ENCODE measurements at regions not wholly inside any gene's neighbourhood (a gene's known extent, or its start where the extent isn't known, plus 50 kb on each side); places are given as distances from the start of the nearest gene placed in this dataset.

DNA sequence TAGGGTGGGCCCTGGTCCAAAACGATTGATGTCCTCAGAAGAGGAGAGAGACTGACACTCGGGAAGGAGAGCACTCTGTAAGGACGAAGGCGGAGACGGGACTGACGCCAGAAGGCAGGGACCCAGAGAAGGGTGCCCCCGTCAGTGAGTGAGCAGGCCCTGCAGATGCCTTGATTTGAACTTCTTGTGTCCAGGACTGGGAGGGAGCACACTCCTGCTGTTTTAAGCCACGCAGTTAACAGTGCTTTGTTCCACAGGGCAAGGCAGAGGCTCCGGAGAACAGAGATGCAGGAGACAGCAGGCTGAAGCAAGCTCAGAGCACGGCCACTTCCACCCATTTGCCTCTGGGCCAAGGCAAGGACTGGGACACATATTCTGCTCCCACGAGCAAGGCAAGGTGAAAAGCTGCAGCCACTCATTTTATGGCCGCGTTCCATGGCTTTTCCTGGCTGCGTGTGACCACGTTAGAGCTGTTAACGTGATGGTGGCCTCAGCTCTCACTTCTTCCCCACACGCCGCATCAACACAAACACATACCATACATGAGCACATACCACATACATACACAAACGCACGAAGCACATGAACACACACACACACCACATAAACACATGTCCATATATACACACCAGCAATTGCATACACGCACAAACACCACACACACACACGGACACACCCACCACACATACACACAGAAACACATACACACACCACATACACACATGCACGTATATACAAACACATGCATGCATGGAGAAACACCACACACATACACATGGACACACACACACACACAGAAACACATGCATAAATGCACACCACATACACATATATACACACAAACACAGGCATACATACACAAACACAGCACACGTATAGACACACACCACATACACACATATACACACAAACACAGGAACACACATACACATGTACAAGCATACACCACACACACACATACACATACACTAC is 521.0 kb upstream of the MYT1L start:
- no peak for DNase-seq (ENCODE audit: low spot score)
- H3K9me3 ChIP-seq = no peaks in the 10 kb centered on the region
- H3K36me3 ChIP-seq = no peaks in the 10 kb centered on the region
- TF ChIP-seq, protein P1, sequence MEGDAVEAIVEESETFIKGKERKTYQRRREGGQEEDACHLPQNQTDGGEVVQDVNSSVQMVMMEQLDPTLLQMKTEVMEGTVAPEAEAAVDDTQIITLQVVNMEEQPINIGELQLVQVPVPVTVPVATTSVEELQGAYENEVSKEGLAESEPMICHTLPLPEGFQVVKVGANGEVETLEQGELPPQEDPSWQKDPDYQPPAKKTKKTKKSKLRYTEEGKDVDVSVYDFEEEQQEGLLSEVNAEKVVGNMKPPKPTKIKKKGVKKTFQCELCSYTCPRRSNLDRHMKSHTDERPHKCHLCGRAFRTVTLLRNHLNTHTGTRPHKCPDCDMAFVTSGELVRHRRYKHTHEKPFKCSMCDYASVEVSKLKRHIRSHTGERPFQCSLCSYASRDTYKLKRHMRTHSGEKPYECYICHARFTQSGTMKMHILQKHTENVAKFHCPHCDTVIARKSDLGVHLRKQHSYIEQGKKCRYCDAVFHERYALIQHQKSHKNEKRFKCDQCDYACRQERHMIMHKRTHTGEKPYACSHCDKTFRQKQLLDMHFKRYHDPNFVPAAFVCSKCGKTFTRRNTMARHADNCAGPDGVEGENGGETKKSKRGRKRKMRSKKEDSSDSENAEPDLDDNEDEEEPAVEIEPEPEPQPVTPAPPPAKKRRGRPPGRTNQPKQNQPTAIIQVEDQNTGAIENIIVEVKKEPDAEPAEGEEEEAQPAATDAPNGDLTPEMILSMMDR (IDR thresholded peaks at IDR 0.05) = no peak
- ATAC-seq (ENCODE audit: insufficient number of reproducible peaks, low FRiP score, low read depth) = no peak
- H3K4me3 ChIP-seq = no peak overlapping the region
- no peak overlapping the region for H3K27ac ChIP-seq
- peaks cover 0 to 3% of the 10 kb centered on the region in 2 donors for H3K4me1 ChIP-seq (ENCODE audit: control insufficient read depth in 1 of 2, low read depth in 2 of 2)
- no peaks in the 10 kb centered on the region for H3K27me3 ChIP-seq (replicated peaks; ENCODE audit: insufficient read depth)

DNA sequence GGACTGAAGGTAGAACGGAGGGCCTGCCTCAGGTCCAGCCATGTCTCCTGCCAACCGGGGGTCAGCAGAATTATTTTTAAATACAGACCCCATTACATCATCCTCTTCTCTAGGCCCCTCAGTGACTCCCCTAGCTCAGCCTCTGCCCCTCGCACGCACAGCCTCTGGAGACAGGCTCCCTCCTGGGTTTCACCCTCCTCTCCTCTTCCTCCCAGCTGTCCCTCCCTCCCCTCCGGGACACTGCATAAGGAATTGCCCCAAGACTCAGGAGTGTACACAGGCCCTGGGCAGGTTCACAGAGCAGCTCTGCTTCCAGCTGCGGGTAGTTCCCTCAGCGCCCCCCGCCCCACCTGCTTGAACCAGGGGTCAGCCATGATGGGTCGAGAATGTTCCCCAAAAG is 520.2 kb upstream of the MYT1L start:
- H3K4me1 ChIP-seq (ENCODE audit: control insufficient read depth in 1 of 2, low read depth in 2 of 2) = peaks cover 0 to 9% of the 10 kb centered on the region in 2 donors
- TF ChIP-seq, protein P1 (IDR thresholded peaks at IDR 0.05) = no peak
- DNase-seq (ENCODE audit: low spot score) (no peak), ATAC-seq (ENCODE audit: insufficient number of reproducible peaks, low FRiP score, low read depth) (no peak)
- H3K27me3 ChIP-seq (replicated peaks; ENCODE audit: insufficient read depth) = no peaks in the 10 kb centered on the region
- H3K36me3 ChIP-seq = no peaks in the 10 kb centered on the region
- H3K27ac ChIP-seq = no peak overlapping the region
- H3K4me3 ChIP-seq = no peak overlapping the region
- H3K9me3 ChIP-seq = no peaks in the 10 kb centered on the region

DNA sequence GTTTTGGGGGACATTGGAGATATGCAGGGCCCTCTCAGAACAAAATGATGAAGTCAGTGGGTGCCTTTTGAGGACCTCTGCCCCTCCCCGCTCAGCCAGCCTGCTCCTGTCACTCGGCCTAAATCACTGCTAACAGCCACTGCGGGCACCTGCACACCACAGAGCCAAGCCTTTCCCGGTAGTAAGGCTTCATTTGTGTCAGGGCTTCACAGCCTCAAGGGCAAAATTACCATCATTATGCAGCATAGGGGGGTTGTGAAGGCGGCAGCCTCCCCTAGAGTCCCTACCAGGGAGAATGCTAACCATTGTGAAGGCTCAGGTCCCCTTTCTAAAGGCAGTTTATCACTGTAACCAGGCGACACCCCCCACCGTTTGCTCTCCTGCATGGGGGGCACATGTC is 519.8 kb upstream of the MYT1L start:
- DNase-seq (ENCODE audit: low spot score) (no peak), ATAC-seq (ENCODE audit: insufficient number of reproducible peaks, low FRiP score, low read depth) (no peak)
- Histone ChIP-seq H3K4me3 (no peak overlapping the region), H3K27ac (no peak overlapping the region), H3K9me3 (no peaks in the 10 kb centered on the region), H3K27me3 (replicated peaks; ENCODE audit: insufficient read depth) (no peaks in the 10 kb centered on the region), H3K4me1 (ENCODE audit: control insufficient read depth in 1 of 2, low read depth in 2 of 2) (peaks cover 0 to 9% of the 10 kb centered on the region in 2 donors), H3K36me3 (no peaks in the 10 kb centered on the region)
- TF ChIP-seq, protein P1 (IDR thresholded peaks at IDR 0.05) = no peak

DNA sequence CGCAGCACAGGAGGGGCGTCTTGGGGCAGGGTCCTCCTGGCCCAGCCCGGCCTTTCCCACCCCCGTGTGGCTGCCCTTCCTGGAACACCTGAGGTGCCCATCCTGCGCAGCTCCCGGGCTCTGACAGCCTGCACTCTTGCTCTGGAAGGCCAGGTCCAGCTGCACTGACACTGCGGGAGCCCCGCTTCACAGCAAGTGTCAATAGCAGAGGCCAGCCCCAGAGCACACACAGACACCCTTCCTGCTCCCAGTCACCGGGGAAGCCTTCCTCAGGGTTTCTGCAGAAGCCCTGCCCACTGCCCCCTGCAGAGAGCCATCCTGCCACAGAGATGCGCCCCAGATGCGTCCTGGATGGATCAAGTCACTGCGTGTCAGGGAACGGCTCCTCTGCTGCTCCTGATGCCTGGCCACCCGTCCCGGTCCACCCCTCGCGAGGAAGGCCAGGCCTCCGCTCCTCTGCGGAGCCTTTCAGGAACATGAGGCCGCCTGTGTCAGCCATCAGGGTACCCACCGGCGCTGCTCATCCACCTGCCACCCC is 519.2 kb upstream of the MYT1L start:
- H3K4me3 ChIP-seq = no peak overlapping the region
- DNase-seq (ENCODE audit: low spot score) (no peak), ATAC-seq (ENCODE audit: insufficient number of reproducible peaks, low FRiP score, low read depth) (no peak)
- TF ChIP-seq, protein P1 (IDR thresholded peaks at IDR 0.05) = no peak
- H3K27me3 ChIP-seq (replicated peaks; ENCODE audit: insufficient read depth) = no peaks in the 10 kb centered on the region
- H3K4me1 ChIP-seq (ENCODE audit: control insufficient read depth in 1 of 2, low read depth in 2 of 2) = peaks cover 0 to 9% of the 10 kb centered on the region in 2 donors
- no peak overlapping the region for H3K27ac ChIP-seq
- no peaks in the 10 kb centered on the region for H3K36me3 ChIP-seq
- no peaks in the 10 kb centered on the region for H3K9me3 ChIP-seq

DNA sequence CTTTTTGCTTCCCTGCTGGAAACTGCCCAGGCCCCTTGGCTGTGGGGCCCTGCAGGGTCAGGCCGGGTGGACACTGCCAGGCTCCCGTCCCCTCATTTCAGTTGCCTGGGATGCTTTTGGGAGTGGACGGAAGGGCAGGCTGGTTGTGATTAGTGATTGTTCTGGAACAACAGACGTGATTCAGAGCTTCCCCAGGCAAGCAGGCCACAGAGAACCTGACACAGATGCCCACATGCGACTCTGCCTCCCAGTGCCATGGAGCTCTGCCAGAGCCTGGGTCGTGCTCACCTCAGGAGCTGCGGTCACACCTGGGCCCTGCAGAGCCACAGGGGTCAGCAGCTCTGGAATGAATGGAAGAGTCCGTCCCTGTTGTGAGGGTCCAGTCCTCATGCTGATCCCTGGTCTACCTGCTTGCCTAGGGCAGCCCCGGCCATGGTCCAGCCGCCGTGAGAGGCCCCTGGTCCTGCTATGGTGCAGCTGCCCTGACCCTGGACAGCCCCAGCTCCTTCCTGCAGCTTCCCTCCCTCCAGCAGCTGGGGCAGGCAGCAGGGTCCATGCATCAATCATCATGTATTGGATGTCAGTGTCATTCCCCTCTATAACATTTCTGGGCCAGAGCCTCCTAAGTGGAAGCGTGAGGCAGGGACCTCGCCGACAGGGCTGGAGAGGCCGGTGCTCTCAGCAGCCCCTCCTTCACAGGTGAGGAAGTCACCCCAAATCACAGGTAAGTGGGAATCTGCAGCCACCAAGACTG is 518.6 kb upstream of the MYT1L start:
- ATAC-seq (ENCODE audit: insufficient number of reproducible peaks, low FRiP score, low read depth) (no peak), DNase-seq (ENCODE audit: low spot score) (no peak)
- peaks cover 0 to 9% of the 10 kb centered on the region in 2 donors for H3K4me1 ChIP-seq (ENCODE audit: control insufficient read depth in 1 of 2, low read depth in 2 of 2)
- no peak overlapping the region for H3K27ac ChIP-seq
- H3K4me3 ChIP-seq = no peak overlapping the region
- no peaks in the 10 kb centered on the region for H3K27me3 ChIP-seq (replicated peaks; ENCODE audit: insufficient read depth)
- TF ChIP-seq, protein P1 (IDR thresholded peaks at IDR 0.05) = no peak
- no peaks in the 10 kb centered on the region for H3K36me3 ChIP-seq
- H3K9me3 ChIP-seq = no peaks in the 10 kb centered on the region
